Panc1 (cell line): ENCODE measurements at regions not wholly inside any gene's neighbourhood (a gene's known extent, or its start where the extent isn't known, plus 50 kb on each side); places are given as distances from the start of the nearest gene placed in this dataset.

Source experiments
- ATAC-seq: fragments of 200-7000 bp; cut with Tn5 transposase; 2 replicates; pipeline ENCODE4 v1.9.1; 2020; ENCODE audit warnings: mild to moderate bottlenecking, moderate library complexity
- BruUV-seq: library from RNA; stranded (reverse); fragments of 400-500 nt; replicated peaks from 2 replicates; lab custom pipeline; 2021; lab: Mats Ljungman, UMichigan
- CTCF ChIA-PET: fragments of 300-600 bp; sonication (Branson Sonifier 250); formaldehyde crosslinking; loops from one replicate; lab custom pipeline; 2022; ENCODE audit warnings: antibody characterized with exemption; lab: Charles Lee
- POLR2A ChIA-PET: fragments of 300-600 bp; sonication (Branson Sonifier 250); formaldehyde crosslinking; loops from one replicate; lab custom pipeline; 2022; ENCODE audit warnings: antibody characterized with exemption; lab: Charles Lee
- DNase-seq: peaks from one replicate; pipeline ENCODE4 v3.0.0-alpha.2; 2010; ENCODE audit warnings: low read depth, low spot score
- H3K27ac ChIP-seq: 2 replicates; pipeline ENCODE4 v1.5.1; 2011; ENCODE audit warnings: mild to moderate bottlenecking, low read length, inconsistent platforms
- H3K27me3 ChIP-seq: fragments of 200-500 bp; sonication (Bioruptor generic); 2 replicates; pipeline ENCODE4 v1.6.0; 2014; ENCODE audit warnings: low read length, inconsistent platforms; ENCODE audit not compliant: control insufficient read depth, insufficient read depth
- H3K36me3 ChIP-seq: fragments of 200-500 bp; sonication (Bioruptor generic); 2 replicates; pipeline ENCODE4 v1.5.1; 2014; ENCODE audit warnings: inconsistent platforms, mild to moderate bottlenecking, low read length, moderate library complexity; ENCODE audit not compliant: control insufficient read depth, insufficient read depth
- H3K4me1 ChIP-seq: 2 replicates; pipeline ENCODE4 v1.5.1; 2011; ENCODE audit warnings: inconsistent platforms, mild to moderate bottlenecking, low read length, moderate library complexity; ENCODE audit not compliant: control insufficient read depth, insufficient read depth
- H3K4me3 ChIP-seq, 2 experiments: 2 replicates each; pipeline ENCODE4 v1.5.1; 2011 to 2012; ENCODE audit warnings: low read depth in 2 of 2, low read length in 2 of 2, mild to moderate bottlenecking in 2 of 2, inconsistent platforms in 1 of 2, moderate library complexity in 1 of 2
- H3K9me3 ChIP-seq: fragments of 200-500 bp; sonication (Bioruptor generic); 2 replicates; pipeline ENCODE4 v1.5.1; 2014; ENCODE audit warnings: low read depth, mild to moderate bottlenecking, inconsistent platforms, low read length, moderate library complexity; ENCODE audit not compliant: control insufficient read depth, insufficient read depth
- CTCF ChIP-seq: fragments of 450-650 bp; IDR thresholded peaks from 2 replicates; pipeline ENCODE4 v1.5.1; 2017; ENCODE audit warnings: mild to moderate bottlenecking
- POLR2AphosphoS5 ChIP-seq: IDR thresholded peaks from 2 replicates; pipeline ENCODE4 v1.6.1; 2012; ENCODE audit warnings: mild to moderate bottlenecking, low read depth, low read length, moderate library complexity
- REST ChIP-seq, 2 experiments: IDR thresholded peaks; 2 replicates each; pipeline ENCODE4 v1.6.1; 2011 to 2012; ENCODE audit warnings: low read depth in 2 of 2, control low read depth in 1 of 2, low read length in 1 of 2, mild to moderate bottlenecking in 1 of 2, moderate library complexity in 1 of 2; ENCODE audit not compliant: insufficient read depth in 1 of 2
- SIN3A ChIP-seq: IDR thresholded peaks from 2 replicates; pipeline ENCODE4 v1.6.1; 2012; ENCODE audit warnings: low read depth, mild to moderate bottlenecking, low read length, moderate library complexity, borderline replicate concordance; ENCODE audit not compliant: insufficient read depth
- TCF7L2 ChIP-seq: IDR thresholded peaks from 2 replicates; pipeline ENCODE4 v1.6.1; 2011; ENCODE audit warnings: mild to moderate bottlenecking, low read depth, low read length, inconsistent platforms
- in situ Hi-C: cut with HindIII; loops from 2 replicates; pipeline ENCODE4 v1.10.0; 2016; ENCODE audit warnings: low sequenced_read_pairs, low pct_unique_long_range_greater_than_20kb
- intact Hi-C: fragments of 100-400 bp; cut with micrococcal nuclease; formaldehyde crosslinking; loops from one replicate; pipeline ENCODE4 v1.10.0; 2022; ENCODE audit not compliant: unreplicated experiment

- no peak overlapping the region for H3K4me3 ChIP-seq
- H3K36me3 ChIP-seq, result no peaks in the 10 kb centered on the region
- POLR2A ChIA-PET, result no interaction called here
- no peaks in the 10 kb centered on the region for H3K4me1 ChIP-seq
- in situ Hi-C loops (no loop called here), intact Hi-C loops (no loop called here)
- no peaks in the 10 kb centered on the region for H3K9me3 ChIP-seq
- no peak for TF ChIP-seq CTCF
- no peak for TF ChIP-seq TCF7L2
- no peak for TF ChIP-seq POLR2AphosphoS5
- no peak for TF ChIP-seq SIN3A
- BruUV-seq, result no TSS peak
- DNase-seq (no peak), ATAC-seq (no peak)
- CTCF ChIA-PET, result no interaction called here
- H3K27ac ChIP-seq, result no peak overlapping the region
- no peaks in the 10 kb centered on the region for H3K27me3 ChIP-seq
These were observed 264.0 kb upstream of the DPYD start for GRCh38 chr1:98184856-98185255.

GRCh38 chr1:98181036-98181764, 260.4 kb upstream of the DPYD start:
- ChIA-PET CTCF (no interaction called here), POLR2A (no interaction called here)
- Histone ChIP-seq H3K4me1 (no peaks in the 10 kb centered on the region), H3K27me3 (no peaks in the 10 kb centered on the region), H3K36me3 (no peaks in the 10 kb centered on the region), H3K9me3 (no peaks in the 10 kb centered on the region), H3K27ac (no peak overlapping the region), H3K4me3 (no peak overlapping the region)
- ATAC-seq (no peak), DNase-seq (no peak)
- intact Hi-C loops (no loop called here), in situ Hi-C loops (no loop called here)
- BruUV-seq, result no TSS peak
- TF ChIP-seq REST (IDR thresholded peaks at IDR 0.05; ENCODE audit: insufficient read depth in 1 of 2, low read depth in 2 of 2, low read length in 1 of 2) (no peak), CTCF (no peak), SIN3A (no peak), TCF7L2 (no peak), POLR2AphosphoS5 (no peak)
